ENCODE measurements at regions not wholly inside any gene's neighbourhood (a gene's known extent, or its start where the extent isn't known, plus 50 kb on each side); places are given as distances from the start of the nearest gene placed in this dataset.

GRCh38 chr1:73782901-73783300 lies 415.1 kb downstream of the LRRIQ3 start:
- H3K36me3 ChIP-seq, result no peaks in the 10 kb centered on the region
- TF ChIP-seq POLR2A (IDR thresholded peaks at IDR 0.05) (no peak), CTCF (IDR thresholded peaks at IDR 0.05) (no peak)
- H3K27me3 ChIP-seq, result no peaks in the 10 kb centered on the region
- H3K9me3 ChIP-seq, result no peaks in the 10 kb centered on the region
- DNase-seq, result no peak
- no peak overlapping the region for H3K27ac ChIP-seq
- intact Hi-C loops (cut with DNase I; ENCODE audit: low total_unique reads), result no loop called here
- H3K4me1 ChIP-seq, result no peaks in the 10 kb centered on the region
- H3K4me3 ChIP-seq, result no peak overlapping the region

GRCh38 chr1:73781251-73781650 lies 416.7 kb downstream of the LRRIQ3 start:
- Histone ChIP-seq H3K4me1 (no peaks in the 10 kb centered on the region), H3K27ac (no peak overlapping the region), H3K27me3 (no peaks in the 10 kb centered on the region), H3K9me3 (no peaks in the 10 kb centered on the region), H3K36me3 (no peaks in the 10 kb centered on the region), H3K4me3 (no peak overlapping the region)
- intact Hi-C loops (cut with DNase I; ENCODE audit: low total_unique reads), result no loop called here
- DNase-seq, result no peak
- no peak for TF ChIP-seq CTCF (IDR thresholded peaks at IDR 0.05)
- TF ChIP-seq POLR2A (IDR thresholded peaks at IDR 0.05), result no peak

- Histone ChIP-seq H3K4me1 (no peaks in the 10 kb centered on the region), H3K27ac (no peak overlapping the region), H3K27me3 (no peaks in the 10 kb centered on the region), H3K4me3 (no peak overlapping the region), H3K36me3 (no peaks in the 10 kb centered on the region), H3K9me3 (no peaks in the 10 kb centered on the region)
- no peak for DNase-seq
- intact Hi-C loops (cut with DNase I; ENCODE audit: low total_unique reads), result no loop called here
- TF ChIP-seq POLR2A (IDR thresholded peaks at IDR 0.05), result no peak
- no peak for TF ChIP-seq CTCF (IDR thresholded peaks at IDR 0.05)
Measured at GRCh38 chr1:73778471-73778870, 419.5 kb downstream of the LRRIQ3 start.

- H3K27ac ChIP-seq, result no peak overlapping the region
- intact Hi-C loops (cut with DNase I; ENCODE audit: low total_unique reads), result no loop called here
- no peak for DNase-seq
- H3K9me3 ChIP-seq, result no peaks in the 10 kb centered on the region
- no peaks in the 10 kb centered on the region for H3K4me1 ChIP-seq
- H3K4me3 ChIP-seq, result no peak overlapping the region
- no peaks in the 10 kb centered on the region for H3K36me3 ChIP-seq
- H3K27me3 ChIP-seq, result no peaks in the 10 kb centered on the region
- no peak for TF ChIP-seq POLR2A (IDR thresholded peaks at IDR 0.05)
- TF ChIP-seq CTCF (IDR thresholded peaks at IDR 0.05), result no peak
Measured at GRCh38 chr1:73775896-73776295, 422.1 kb downstream of the LRRIQ3 start.

GRCh38 chr1:73772941-73773340 lies 425.0 kb downstream of the LRRIQ3 start:
- H3K27me3 ChIP-seq, result no peaks in the 10 kb centered on the region
- TF ChIP-seq POLR2A (IDR thresholded peaks at IDR 0.05) (no peak), CTCF (IDR thresholded peaks at IDR 0.05) (no peak)
- no peaks in the 10 kb centered on the region for H3K4me1 ChIP-seq
- H3K9me3 ChIP-seq, result no peaks in the 10 kb centered on the region
- H3K4me3 ChIP-seq, result no peak overlapping the region
- H3K27ac ChIP-seq, result no peak overlapping the region
- H3K36me3 ChIP-seq, result no peaks in the 10 kb centered on the region
- no peak for DNase-seq
- intact Hi-C loops (cut with DNase I; ENCODE audit: low total_unique reads), result no loop called here

Measured in uterus (tissue), 3 donors.